ENCODE measurements at regions not wholly inside any gene's neighbourhood (a gene's known extent, or its start where the extent isn't known, plus 50 kb on each side); places are given as distances from the start of the nearest gene placed in this dataset.

DNA sequence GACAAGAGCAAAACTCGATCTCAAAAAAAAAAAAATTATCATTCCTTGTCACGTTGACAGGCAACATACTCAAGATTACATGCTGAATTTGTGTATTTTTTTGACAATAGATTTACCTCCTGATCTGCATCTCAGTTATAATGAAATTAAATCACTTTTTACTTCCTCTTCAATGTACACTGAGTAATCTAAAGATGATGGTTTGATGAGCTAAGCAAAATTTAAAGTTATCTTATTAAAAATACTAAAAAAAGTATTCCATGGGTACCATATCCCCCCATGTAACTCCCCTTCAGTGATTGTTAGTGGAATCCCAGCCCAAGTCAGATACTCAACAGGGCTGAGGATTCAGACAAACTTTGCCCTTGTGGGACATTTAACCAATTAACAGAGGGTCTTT lies 463.2 kb downstream of the OCA2 start:
- intact Hi-C loops (cut with DNase I; ENCODE audit: low total_unique reads): no loop called here

DNA sequence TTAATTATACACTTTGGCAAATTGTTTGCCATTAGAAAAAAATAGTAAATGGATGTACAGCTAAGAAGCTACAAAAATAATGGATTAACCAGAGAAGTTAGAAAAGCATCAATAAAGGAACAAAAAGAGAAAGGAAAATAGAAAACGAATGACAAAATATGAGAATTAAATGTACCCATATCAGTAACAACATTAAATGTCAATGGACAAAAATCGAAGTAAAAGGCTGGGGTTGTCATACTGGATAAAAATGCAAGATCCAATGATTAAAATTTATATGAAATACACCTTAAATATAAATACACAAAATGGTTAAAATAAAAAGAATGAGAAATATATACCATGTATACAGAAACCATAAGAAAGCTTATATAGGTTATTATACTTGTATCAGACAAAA lies 470.6 kb downstream of the OCA2 start:
- no peak for DNase-seq
- intact Hi-C loops (cut with DNase I; ENCODE audit: low total_unique reads): no loop called here
- no peaks in the 10 kb centered on the region for H3K4me1 ChIP-seq
- H3K27ac ChIP-seq: no peak overlapping the region
- WGBS, 5 donors: 74 to 91% (median 75%) methylated on average over 2 of the region's 2 CpGs
- peaks cover 7 to 54% (median 34%) of the 10 kb centered on the region in 8 donors for H3K9me3 ChIP-seq
- TF ChIP-seq POLR2A (IDR thresholded peaks at IDR 0.05): no peak
- TF ChIP-seq POLR2AphosphoS5 (IDR thresholded peaks at IDR 0.05): no peak
- TF ChIP-seq, protein P1, sequence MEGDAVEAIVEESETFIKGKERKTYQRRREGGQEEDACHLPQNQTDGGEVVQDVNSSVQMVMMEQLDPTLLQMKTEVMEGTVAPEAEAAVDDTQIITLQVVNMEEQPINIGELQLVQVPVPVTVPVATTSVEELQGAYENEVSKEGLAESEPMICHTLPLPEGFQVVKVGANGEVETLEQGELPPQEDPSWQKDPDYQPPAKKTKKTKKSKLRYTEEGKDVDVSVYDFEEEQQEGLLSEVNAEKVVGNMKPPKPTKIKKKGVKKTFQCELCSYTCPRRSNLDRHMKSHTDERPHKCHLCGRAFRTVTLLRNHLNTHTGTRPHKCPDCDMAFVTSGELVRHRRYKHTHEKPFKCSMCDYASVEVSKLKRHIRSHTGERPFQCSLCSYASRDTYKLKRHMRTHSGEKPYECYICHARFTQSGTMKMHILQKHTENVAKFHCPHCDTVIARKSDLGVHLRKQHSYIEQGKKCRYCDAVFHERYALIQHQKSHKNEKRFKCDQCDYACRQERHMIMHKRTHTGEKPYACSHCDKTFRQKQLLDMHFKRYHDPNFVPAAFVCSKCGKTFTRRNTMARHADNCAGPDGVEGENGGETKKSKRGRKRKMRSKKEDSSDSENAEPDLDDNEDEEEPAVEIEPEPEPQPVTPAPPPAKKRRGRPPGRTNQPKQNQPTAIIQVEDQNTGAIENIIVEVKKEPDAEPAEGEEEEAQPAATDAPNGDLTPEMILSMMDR (IDR thresholded peaks at IDR 0.05 in 8 of 11, conservative IDR thresholded peaks at IDR 0.05 in 3 of 11): no peak
- no peak overlapping the region for H3K4me3 ChIP-seq
- H3K36me3 ChIP-seq: no peaks in the 10 kb centered on the region
- H3K27me3 ChIP-seq (replicated peaks in 1 of 7): no peaks in the 10 kb centered on the region

More for the DNA sequence above, 463.2 kb downstream of the OCA2 start:
- Histone ChIP-seq H3K4me1 (no peaks in the 10 kb centered on the region), H3K36me3 (no peaks in the 10 kb centered on the region), H3K27me3 (replicated peaks in 1 of 7) (no peaks in the 10 kb centered on the region), H3K4me3 (no peak overlapping the region), H3K27ac (no peak overlapping the region), H3K9me3 (peaks cover 0 to 36% (median 21%) of the 10 kb centered on the region in 8 donors)
- TF ChIP-seq, protein P1 (IDR thresholded peaks at IDR 0.05 in 8 of 11, conservative IDR thresholded peaks at IDR 0.05 in 3 of 11): no peak
- TF ChIP-seq POLR2A (IDR thresholded peaks at IDR 0.05) (no peak), POLR2AphosphoS5 (IDR thresholded peaks at IDR 0.05) (no peak)
- DNase-seq: no peak
- 75 to 91% (median 87%) methylated on average over 2 of the region's 2 CpGs for WGBS, 5 donors

DNA sequence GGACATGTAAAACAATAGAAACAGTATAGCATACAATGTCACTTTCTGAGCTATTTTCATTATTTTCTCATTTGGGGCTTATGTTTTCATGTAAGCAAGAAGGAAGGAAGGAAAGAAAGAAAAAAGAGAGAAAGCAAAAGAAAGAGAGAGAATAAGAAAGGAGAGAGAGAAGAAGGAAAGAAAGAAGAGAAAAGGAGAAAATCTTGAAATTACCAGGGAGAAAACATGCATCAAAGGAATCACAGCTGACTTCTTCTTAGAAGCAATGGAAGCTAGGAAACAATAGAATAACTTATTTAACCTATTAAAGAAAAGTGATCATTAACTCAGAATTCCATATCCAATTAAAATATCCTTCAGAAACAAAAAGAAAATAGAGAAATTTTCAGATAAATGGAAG lies 471.5 kb downstream of the OCA2 start:
- Histone ChIP-seq H3K27me3 (replicated peaks in 1 of 7) (no peaks in the 10 kb centered on the region), H3K36me3 (no peaks in the 10 kb centered on the region), H3K9me3 (peaks cover 7 to 54% (median 34%) of the 10 kb centered on the region in 8 donors), H3K4me1 (no peaks in the 10 kb centered on the region), H3K27ac (no peak overlapping the region), H3K4me3 (no peak overlapping the region)
- TF ChIP-seq, protein P1 (IDR thresholded peaks at IDR 0.05 in 8 of 11, conservative IDR thresholded peaks at IDR 0.05 in 3 of 11): no peak
- no peak for TF ChIP-seq POLR2AphosphoS5 (IDR thresholded peaks at IDR 0.05)
- TF ChIP-seq POLR2A (IDR thresholded peaks at IDR 0.05): no peak
- no peak for DNase-seq
- intact Hi-C loops (cut with DNase I; ENCODE audit: low total_unique reads): no loop called here

DNA sequence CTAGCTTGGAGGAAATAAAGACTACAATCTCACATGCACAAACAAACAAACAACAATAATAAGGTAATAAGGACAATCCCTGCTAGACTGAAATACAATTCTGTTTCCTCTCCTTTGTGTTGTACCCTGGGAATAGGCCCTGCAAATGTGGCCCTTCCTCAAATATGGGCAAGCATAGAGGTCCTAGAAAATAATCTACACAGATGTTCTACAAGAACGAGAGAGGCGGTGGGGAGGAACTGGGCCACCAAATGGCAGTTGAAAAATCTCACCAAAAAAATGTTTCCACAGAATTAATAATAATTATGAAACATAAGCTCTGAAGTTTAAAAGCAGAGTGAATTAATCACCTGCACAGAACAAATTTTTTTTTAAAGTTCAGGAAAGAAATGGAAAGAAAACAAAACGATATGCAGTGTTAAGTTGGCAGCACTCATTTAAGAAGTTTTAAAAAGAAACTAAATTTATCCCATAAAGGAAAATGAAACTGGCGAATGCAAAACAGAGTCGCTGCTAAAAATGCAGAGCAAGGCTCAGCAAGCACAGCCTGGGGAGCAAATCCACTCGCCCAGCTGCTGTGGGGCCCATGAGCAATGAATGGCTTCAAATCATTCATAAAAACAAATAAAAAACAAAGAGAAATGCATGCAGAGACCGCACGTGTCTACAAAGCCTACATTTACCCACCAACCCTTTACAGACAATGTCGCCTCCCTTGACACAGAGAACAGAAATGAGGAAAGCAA lies 475.4 kb downstream of the OCA2 start:
- Histone ChIP-seq H3K27me3 (replicated peaks in 1 of 7) (no peaks in the 10 kb centered on the region), H3K27ac (no peak overlapping the region), H3K4me1 (no peaks in the 10 kb centered on the region), H3K4me3 (no peak overlapping the region), H3K9me3 (peaks cover 7 to 33% (median 26%) of the 10 kb centered on the region in 8 donors), H3K36me3 (no peaks in the 10 kb centered on the region)
- no peak for TF ChIP-seq POLR2A (IDR thresholded peaks at IDR 0.05)
- TF ChIP-seq, protein P1 (IDR thresholded peaks at IDR 0.05 in 8 of 11, conservative IDR thresholded peaks at IDR 0.05 in 3 of 11): no peak
- no peak for TF ChIP-seq POLR2AphosphoS5 (IDR thresholded peaks at IDR 0.05)
- no peak for DNase-seq
- WGBS, 5 donors: 79 to 89% (median 81%) methylated on average over 9 of the region's 9 CpGs
- intact Hi-C loops (cut with DNase I; ENCODE audit: low total_unique reads): no loop called here

Measured in spleen (tissue), 11 donors.